BLaER1 (cell line): ENCODE measurements at regions not wholly inside any gene's neighbourhood (a gene's known extent, or its start where the extent isn't known, plus 50 kb on each side); places are given as distances from the start of the nearest gene placed in this dataset.

Source experiments
- H3K27ac ChIP-seq: shearing (Covaris generic); formaldehyde crosslinking; 2 replicates; pipeline ENCODE4 v1.8.1; 2022
- H3K27me3 ChIP-seq: shearing (Covaris generic); formaldehyde crosslinking; 2 replicates; pipeline ENCODE4 v1.8.1; 2022
- H3K36me3 ChIP-seq: shearing (Covaris generic); formaldehyde crosslinking; 2 replicates; pipeline ENCODE4 v1.8.1; 2022
- H3K4me1 ChIP-seq: shearing (Covaris generic); formaldehyde crosslinking; 2 replicates; pipeline ENCODE4 v1.8.1; 2022
- H3K4me2 ChIP-seq: shearing (Covaris generic); formaldehyde crosslinking; 2 replicates; pipeline ENCODE4 v1.8.1; 2022
- H3K4me3 ChIP-seq: shearing (Covaris generic); formaldehyde crosslinking; 2 replicates; pipeline ENCODE4 v1.8.1; 2022
- H3K9ac ChIP-seq: shearing (Covaris generic); formaldehyde crosslinking; 2 replicates; pipeline ENCODE4 v1.8.1; 2022
- H3K9me3 ChIP-seq: shearing (Covaris generic); formaldehyde crosslinking; 2 replicates; pipeline ENCODE4 v1.8.1; 2022
- H4K20me1 ChIP-seq: shearing (Covaris generic); formaldehyde crosslinking; 2 replicates; pipeline ENCODE4 v1.8.1; 2022
- Cebpa-rat ChIP-seq: shearing (Covaris generic); IDR thresholded peaks from 2 replicates; pipeline ENCODE4 v1.8.1; 2022

- no peak overlapping the region for H3K9ac ChIP-seq
- H3K27me3 ChIP-seq: peaks cover 75% of the 10 kb centered on the region
- no peak for TF ChIP-seq Cebpa-rat
- H3K4me2 ChIP-seq: no peak overlapping the region
- no peaks in the 10 kb centered on the region for H4K20me1 ChIP-seq
- H3K27ac ChIP-seq: no peak overlapping the region
- no peak overlapping the region for H3K4me3 ChIP-seq
- no peaks in the 10 kb centered on the region for H3K4me1 ChIP-seq
- H3K9me3 ChIP-seq: 0 out of 2 replicates have a peak, but pooled peaks cover 4% of the 10 kb centered on the region
- no peaks in the 10 kb centered on the region for H3K36me3 ChIP-seq
Measured at GRCh38 chrX:16282209-16282608, 114.9 kb downstream of the MAGEB17 start.

- Histone ChIP-seq H3K9me3 (no peaks in the 10 kb centered on the region), H3K36me3 (no peaks in the 10 kb centered on the region), H3K9ac (no peak overlapping the region), H4K20me1 (no peaks in the 10 kb centered on the region), H3K27me3 (peaks cover 71% of the 10 kb centered on the region), H3K27ac (no peak overlapping the region), H3K4me1 (no peaks in the 10 kb centered on the region), H3K4me2 (no peak overlapping the region), H3K4me3 (no peak overlapping the region)
- TF ChIP-seq Cebpa-rat: no peak
Measured at GRCh38 chrX:16284842-16285241, 117.6 kb downstream of the MAGEB17 start.

- no peaks in the 10 kb centered on the region for H3K36me3 ChIP-seq
- H3K9ac ChIP-seq: no peak overlapping the region
- no peaks in the 10 kb centered on the region for H3K9me3 ChIP-seq
- peaks cover 75% of the 10 kb centered on the region for H3K27me3 ChIP-seq
- no peaks in the 10 kb centered on the region for H3K4me1 ChIP-seq
- no peaks in the 10 kb centered on the region; the same call in 1 of the 2 replicates for H4K20me1 ChIP-seq
- no peak overlapping the region for H3K4me3 ChIP-seq
- H3K4me2 ChIP-seq: no peak overlapping the region
- TF ChIP-seq Cebpa-rat: no peak
- H3K27ac ChIP-seq: no peak overlapping the region
Measured at GRCh38 chrX:16290997-16291396, 123.7 kb downstream of the MAGEB17 start.

- Histone ChIP-seq H3K27ac (no peak overlapping the region), H3K4me3 (no peak overlapping the region), H3K9me3 (no peaks in the 10 kb centered on the region), H3K27me3 (peaks cover 96% of the 10 kb centered on the region), H3K4me2 (no peak overlapping the region), H3K9ac (no peak overlapping the region), H4K20me1 (peaks cover 8% of the 10 kb centered on the region; the same call in 1 of the 2 replicates), H3K4me1 (no peaks in the 10 kb centered on the region), H3K36me3 (no peaks in the 10 kb centered on the region)
- no peak for TF ChIP-seq Cebpa-rat
Measured at GRCh38 chrX:16300831-16301230, 133.6 kb downstream of the MAGEB17 start.

- Histone ChIP-seq H3K27ac (no peak overlapping the region), H3K27me3 (peaks cover 88% of the 10 kb centered on the region)
- no peak for TF ChIP-seq Cebpa-rat
Measured at GRCh38 chrX:16304751-16305150, 137.5 kb downstream of the MAGEB17 start.

GRCh38 chrX:16305187-16305586 is 137.9 kb downstream of the MAGEB17 start:
- Histone ChIP-seq H3K4me1 (no peaks in the 10 kb centered on the region), H3K4me3 (no peak overlapping the region), H3K4me2 (no peak overlapping the region), H4K20me1 (no peaks in the 10 kb centered on the region), H3K36me3 (no peaks in the 10 kb centered on the region), H3K9me3 (no peaks in the 10 kb centered on the region), H3K27ac (no peak overlapping the region), H3K9ac (no peak overlapping the region), H3K27me3 (peaks cover 88% of the 10 kb centered on the region)
- TF ChIP-seq Cebpa-rat: no peak

More at GRCh38 chrX:16304751-16305150, 137.5 kb downstream of the MAGEB17 start:
- H3K36me3 ChIP-seq: no peaks in the 10 kb centered on the region
- H3K9ac ChIP-seq: no peak overlapping the region
- H3K4me1 ChIP-seq: no peaks in the 10 kb centered on the region
- H3K4me2 ChIP-seq: no peak overlapping the region
- no peaks in the 10 kb centered on the region for H3K9me3 ChIP-seq
- no peak overlapping the region for H3K4me3 ChIP-seq
- H4K20me1 ChIP-seq: peaks cover 4% of the 10 kb centered on the region; the same call in 1 of the 2 replicates

- Histone ChIP-seq H3K27me3 (peaks cover 88% of the 10 kb centered on the region), H3K4me2 (no peak overlapping the region), H3K9ac (no peak overlapping the region), H4K20me1 (peaks cover 4% of the 10 kb centered on the region; the same call in 1 of the 2 replicates), H3K27ac (no peak overlapping the region), H3K4me3 (no peak overlapping the region), H3K4me1 (no peaks in the 10 kb centered on the region), H3K9me3 (no peaks in the 10 kb centered on the region), H3K36me3 (no peaks in the 10 kb centered on the region)
- no peak for TF ChIP-seq Cebpa-rat
Measured at GRCh38 chrX:16307950-16308349, 140.7 kb downstream of the MAGEB17 start.

- no peak for TF ChIP-seq Cebpa-rat
- no peaks in the 10 kb centered on the region for H3K36me3 ChIP-seq
- no peak overlapping the region for H3K9ac ChIP-seq
- no peak overlapping the region for H3K4me2 ChIP-seq
- peaks cover 4% of the 10 kb centered on the region; the same call in 1 of the 2 replicates for H4K20me1 ChIP-seq
- H3K4me3 ChIP-seq: no peak overlapping the region
- no peaks in the 10 kb centered on the region for H3K4me1 ChIP-seq
- H3K27ac ChIP-seq: no peak overlapping the region
- H3K27me3 ChIP-seq: peaks cover 86% of the 10 kb centered on the region
- no peaks in the 10 kb centered on the region for H3K9me3 ChIP-seq
Measured at GRCh38 chrX:16308773-16309172, 141.5 kb downstream of the MAGEB17 start.

- H3K27me3 ChIP-seq: peaks cover 85% of the 10 kb centered on the region
- no peak overlapping the region for H3K27ac ChIP-seq
- H3K36me3 ChIP-seq: no peaks in the 10 kb centered on the region
Measured at GRCh38 chrX:16310326-16310725, 143.0 kb downstream of the MAGEB17 start.

GRCh38 chrX:16311671-16312070 is 144.4 kb downstream of the MAGEB17 start:
- no peak overlapping the region for H3K9ac ChIP-seq
- H3K4me2 ChIP-seq: no peak overlapping the region

More at GRCh38 chrX:16310326-16310725, 143.0 kb downstream of the MAGEB17 start:
- H4K20me1 ChIP-seq: peaks cover 4% of the 10 kb centered on the region; the same call in 1 of the 2 replicates
- no peak overlapping the region for H3K4me3 ChIP-seq
- no peaks in the 10 kb centered on the region for H3K4me1 ChIP-seq
- no peaks in the 10 kb centered on the region for H3K9me3 ChIP-seq
- H3K9ac ChIP-seq: no peak overlapping the region
- no peak overlapping the region for H3K4me2 ChIP-seq
- TF ChIP-seq Cebpa-rat: no peak

More at GRCh38 chrX:16311671-16312070, 144.4 kb downstream of the MAGEB17 start:
- Histone ChIP-seq H3K9me3 (no peaks in the 10 kb centered on the region), H3K4me1 (no peaks in the 10 kb centered on the region), H4K20me1 (peaks cover 4% of the 10 kb centered on the region; the same call in 1 of the 2 replicates), H3K4me3 (no peak overlapping the region), H3K36me3 (no peaks in the 10 kb centered on the region), H3K27me3 (peaks cover 92% of the 10 kb centered on the region), H3K27ac (no peak overlapping the region)
- TF ChIP-seq Cebpa-rat: no peak
